Left lung (tissue), 4 donors: ENCODE measurements at regions not wholly inside any gene's neighbourhood (a gene's known extent, or its start where the extent isn't known, plus 50 kb on each side); places are given as distances from the start of the nearest gene placed in this dataset.

Source experiments
- ATAC-seq: fragments of 200-7000 bp; cut with Tn5 transposase; one replicate; pipeline ENCODE4 v1.9.1; 2020; ENCODE audit warnings: moderate library complexity
- DNase-seq, 4 donors: peaks; one replicate each; pipeline ENCODE4 v3.0.0-alpha.2; 2013 to 2020
- H3K27ac ChIP-seq, 2 donors: fragments of 200-600 bp; sonication (generic) in 1 of 2; one replicate each; pipeline versions ENCODE4 v1.5.0 to v1.8.0; 2020 to 2021
- H3K27me3 ChIP-seq, 2 donors: fragments of 200-600 bp; sonication (generic) in 1 of 2; one replicate each; pipeline versions ENCODE4 v1.5.0 to v1.8.0; 2020 to 2021
- H3K36me3 ChIP-seq, 2 donors: fragments of 200-600 bp; sonication (generic) in 1 of 2; one replicate each; pipeline versions ENCODE4 v1.5.0 to v1.8.0; 2020 to 2021
- H3K4me1 ChIP-seq, 2 donors: fragments of 200-600 bp; one replicate each; pipeline ENCODE4 v1.8.0; 2021
- H3K4me3 ChIP-seq, 2 donors: fragments of 200-600 bp; sonication (generic) in 1 of 2; one replicate each; pipeline versions ENCODE4 v1.5.0 to v1.8.0; 2020 to 2021; ENCODE audit warnings: mild to moderate bottlenecking in 1 of 2
- H3K9me3 ChIP-seq, 2 donors: fragments of 200-600 bp; sonication (generic) in 1 of 2; one replicate each; pipeline versions ENCODE4 v1.5.0 to v1.8.0; 2020 to 2021
- intact Hi-C, 2 donors: fragments of 100-400 bp; cut with DNase I; formaldehyde crosslinking; loops; one replicate each; pipeline versions ENCODE4 v1.11.2 to v1.14.2; 2022
- TF ChIP-seq, protein P1 (sequence below), 2 donors: fragments of 200-600 bp; sonication (generic) in 1 of 2; IDR thresholded peaks; one replicate each; pipeline versions ENCODE4 v1.5.0 to v1.8.0; 2021; ENCODE audit warnings: antibody characterized with exemption in 2 of 2
- donor health status: DM: no; HTN: yes; CAD: no.
- donor health status: DM: no; HTN: no; CAD: no.

DNA sequence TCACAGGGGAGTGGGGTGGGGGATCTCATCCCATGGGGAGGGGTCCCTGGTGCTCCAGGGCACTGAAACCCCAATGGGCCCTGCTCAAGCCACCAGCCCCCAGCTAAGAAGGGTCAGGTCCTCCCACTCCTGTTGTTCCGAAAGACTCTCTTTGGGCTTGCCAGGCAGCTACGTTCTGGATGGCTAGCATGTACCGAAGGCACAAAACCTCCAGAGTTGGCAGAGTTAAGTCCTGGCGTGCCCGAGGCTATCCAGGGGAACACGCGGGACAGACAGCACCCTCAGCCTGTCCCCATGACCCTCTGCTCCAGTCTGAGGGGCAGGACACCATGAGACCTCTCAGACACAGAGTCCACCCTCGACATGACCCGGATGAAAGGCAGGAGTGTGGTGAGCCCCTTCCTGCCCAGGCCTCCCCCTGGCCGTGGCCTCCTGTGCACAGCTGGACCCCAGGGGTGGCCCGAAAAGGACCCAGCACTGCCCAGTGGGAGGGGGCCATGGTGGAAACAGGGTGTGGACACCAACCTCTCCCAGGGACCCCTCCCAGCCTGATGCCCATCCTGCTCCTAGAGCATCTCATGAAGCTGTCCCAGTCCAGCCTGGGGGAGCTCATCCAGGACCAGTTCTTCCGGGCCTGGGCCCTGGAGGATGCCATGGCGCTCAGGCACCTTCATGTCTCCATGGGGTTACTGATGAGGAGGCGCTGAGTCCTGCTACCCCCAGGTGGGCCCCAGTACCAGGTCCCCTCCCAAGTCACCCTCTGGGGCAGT lies 53.0 kb upstream of the TPM4 start:
- TF ChIP-seq, protein P1, sequence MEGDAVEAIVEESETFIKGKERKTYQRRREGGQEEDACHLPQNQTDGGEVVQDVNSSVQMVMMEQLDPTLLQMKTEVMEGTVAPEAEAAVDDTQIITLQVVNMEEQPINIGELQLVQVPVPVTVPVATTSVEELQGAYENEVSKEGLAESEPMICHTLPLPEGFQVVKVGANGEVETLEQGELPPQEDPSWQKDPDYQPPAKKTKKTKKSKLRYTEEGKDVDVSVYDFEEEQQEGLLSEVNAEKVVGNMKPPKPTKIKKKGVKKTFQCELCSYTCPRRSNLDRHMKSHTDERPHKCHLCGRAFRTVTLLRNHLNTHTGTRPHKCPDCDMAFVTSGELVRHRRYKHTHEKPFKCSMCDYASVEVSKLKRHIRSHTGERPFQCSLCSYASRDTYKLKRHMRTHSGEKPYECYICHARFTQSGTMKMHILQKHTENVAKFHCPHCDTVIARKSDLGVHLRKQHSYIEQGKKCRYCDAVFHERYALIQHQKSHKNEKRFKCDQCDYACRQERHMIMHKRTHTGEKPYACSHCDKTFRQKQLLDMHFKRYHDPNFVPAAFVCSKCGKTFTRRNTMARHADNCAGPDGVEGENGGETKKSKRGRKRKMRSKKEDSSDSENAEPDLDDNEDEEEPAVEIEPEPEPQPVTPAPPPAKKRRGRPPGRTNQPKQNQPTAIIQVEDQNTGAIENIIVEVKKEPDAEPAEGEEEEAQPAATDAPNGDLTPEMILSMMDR (IDR thresholded peaks at IDR 0.05), result no peak
- Histone ChIP-seq H3K4me3 (no peak overlapping the region), H3K27ac (no peak overlapping the region), H3K4me1 (no peaks in the 10 kb centered on the region), H3K36me3 (no peaks in the 10 kb centered on the region), H3K27me3 (no peaks in the 10 kb centered on the region), H3K9me3 (no peaks in the 10 kb centered on the region)
- intact Hi-C loops, result no loop called here
- ATAC-seq, result no peak
- no peak for DNase-seq

DNA sequence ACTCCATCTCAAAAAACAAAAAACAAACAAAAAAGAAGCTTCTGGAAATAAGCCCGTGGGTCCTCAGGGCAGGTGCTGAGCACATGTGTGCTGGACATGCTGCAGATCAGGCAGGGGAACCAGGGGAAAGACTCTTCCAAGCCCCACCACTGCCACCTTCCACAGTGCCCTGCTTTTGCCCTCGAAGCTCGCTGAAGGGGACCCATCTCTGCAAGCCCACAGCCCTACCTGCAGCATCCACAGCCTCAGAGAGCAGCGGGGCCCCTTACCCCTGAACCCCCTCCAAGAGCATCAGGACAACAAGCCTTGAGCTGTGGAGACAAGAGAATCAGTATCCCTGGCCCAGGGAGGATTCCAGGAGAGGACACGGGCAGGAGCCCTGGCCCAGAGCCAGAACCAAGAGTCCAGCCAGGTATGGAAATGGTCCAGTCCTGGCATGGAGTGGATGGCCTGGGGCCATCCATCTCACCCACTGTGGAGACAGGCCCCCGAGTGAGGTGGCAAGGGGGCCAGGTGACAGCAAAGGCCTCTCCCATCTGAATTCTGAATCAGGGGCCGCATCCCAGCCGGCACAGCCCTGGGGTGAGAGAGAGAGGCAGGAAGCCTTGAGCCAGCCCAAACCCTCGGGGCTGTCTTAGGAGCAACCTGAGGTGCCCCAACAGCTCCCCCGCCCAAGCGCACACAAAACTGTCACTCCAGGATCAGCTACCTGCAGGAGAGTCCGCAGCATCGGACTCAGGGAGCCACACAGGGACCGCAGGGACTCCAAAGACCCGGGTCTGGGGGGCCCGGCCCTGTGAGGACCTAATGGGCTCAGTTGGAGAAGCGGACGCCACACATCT lies 51.8 kb upstream of the TPM4 start:
- intact Hi-C loops, result no loop called here
- no peak for DNase-seq
- TF ChIP-seq, protein P1 (IDR thresholded peaks at IDR 0.05), result no peak

DNA sequence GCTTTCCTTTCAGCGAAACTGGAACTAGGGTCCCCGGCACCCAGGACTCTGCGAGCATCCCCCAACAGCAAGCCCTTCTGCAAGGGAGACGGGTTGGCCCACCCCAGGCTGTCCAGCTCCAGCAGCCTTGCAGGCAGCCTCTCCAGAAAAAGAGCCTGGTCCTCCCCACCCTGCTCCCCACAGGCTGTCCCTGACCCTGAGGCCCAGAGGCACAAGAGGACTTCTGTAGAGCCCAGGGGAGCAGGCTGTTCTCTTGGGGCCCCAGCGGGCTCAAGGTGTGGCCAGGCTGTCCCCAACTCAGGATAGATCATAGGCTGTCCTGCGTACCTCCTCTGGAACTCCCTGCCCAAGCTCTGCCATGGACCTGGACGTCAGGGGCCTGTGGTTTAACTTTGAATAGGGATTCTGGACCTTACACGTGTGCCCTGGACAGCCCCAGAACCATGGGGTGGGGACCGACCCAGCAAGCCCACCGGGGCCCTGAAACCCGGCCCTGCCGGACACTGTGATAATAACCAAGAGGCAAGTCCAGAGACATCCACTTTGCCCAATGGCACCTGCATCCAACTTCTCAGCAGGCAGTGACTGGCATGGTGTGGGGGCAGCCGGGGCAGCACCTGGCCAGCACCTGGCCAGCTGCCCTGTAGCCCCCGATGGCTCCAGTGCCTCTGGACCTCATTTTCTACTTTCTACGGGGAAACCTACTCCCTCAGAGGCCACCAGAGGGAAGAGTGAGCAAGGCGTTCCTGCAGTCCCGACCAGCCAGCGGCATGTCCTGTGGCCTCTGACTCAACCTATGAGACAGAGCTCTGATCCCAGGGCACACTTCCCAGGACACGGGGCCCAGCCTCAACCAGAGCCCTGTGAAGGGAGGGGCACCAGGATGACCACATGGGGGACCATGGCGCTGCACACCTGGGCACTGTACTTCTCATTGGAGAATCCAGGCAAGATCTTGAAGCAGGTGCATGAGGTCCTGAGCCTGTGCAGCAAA lies 50.9 kb upstream of the TPM4 start:
- Histone ChIP-seq H3K4me1 (no peaks in the 10 kb centered on the region), H3K9me3 (no peaks in the 10 kb centered on the region), H3K4me3 (no peak overlapping the region), H3K36me3 (no peaks in the 10 kb centered on the region), H3K27ac (no peak overlapping the region), H3K27me3 (no peaks in the 10 kb centered on the region)
- intact Hi-C loops, result no loop called here
- DNase-seq, result peak in 1 of 4 donors; percentile 18
- TF ChIP-seq, protein P1 (IDR thresholded peaks at IDR 0.05), result peak in 1 of 2 donors; percentile 26
- peak; percentile 45 for ATAC-seq

More for the DNA sequence above, 51.8 kb upstream of the TPM4 start:
- Histone ChIP-seq H3K9me3 (no peaks in the 10 kb centered on the region), H3K27me3 (no peaks in the 10 kb centered on the region), H3K36me3 (no peaks in the 10 kb centered on the region), H3K4me1 (no peaks in the 10 kb centered on the region), H3K4me3 (no peak overlapping the region), H3K27ac (no peak overlapping the region)
- no peak for ATAC-seq

DNA sequence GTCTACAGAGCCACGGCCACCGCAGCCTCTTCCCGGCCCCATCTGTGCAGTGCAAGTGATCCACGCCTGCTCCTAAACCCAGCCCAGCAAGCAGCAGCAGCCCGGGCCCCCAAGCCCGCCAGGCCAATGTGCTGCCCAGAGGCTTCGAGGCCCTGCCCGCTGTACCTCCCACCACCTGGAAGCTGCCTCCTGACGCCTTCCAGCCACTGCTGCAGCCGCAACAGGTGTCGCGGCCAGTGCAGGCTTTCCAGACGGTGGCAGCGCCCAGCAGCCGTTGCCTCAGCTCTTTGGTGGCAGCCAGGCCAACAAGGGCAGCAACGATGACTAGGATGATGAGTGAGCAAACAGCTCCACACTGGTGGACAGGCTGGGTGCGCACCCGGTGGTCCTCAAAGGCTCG lies 50.2 kb upstream of the TPM4 start:
- intact Hi-C loops, result no loop called here
- Histone ChIP-seq H3K36me3 (no peaks in the 10 kb centered on the region), H3K27ac (no peak overlapping the region), H3K4me1 (no peaks in the 10 kb centered on the region), H3K9me3 (no peaks in the 10 kb centered on the region), H3K4me3 (no peak overlapping the region), H3K27me3 (no peaks in the 10 kb centered on the region)
- ATAC-seq (no peak), DNase-seq (no peak)
- TF ChIP-seq, protein P1 (IDR thresholded peaks at IDR 0.05), result no peak
